GM23338 (cell line): ENCODE measurements at regions not wholly inside any gene's neighbourhood (a gene's known extent, or its start where the extent isn't known, plus 50 kb on each side); places are given as distances from the start of the nearest gene placed in this dataset.

ENCODE experiments used
- ATAC-seq: fragments of 200-7000 bp; cut with Tn5 transposase; 3 replicates; pipeline ENCODE4 v1.9.1; 2020
- DNase-seq: peaks from one replicate; pipeline ENCODE4 v3.0.0-alpha.2; 2015; ENCODE audit warnings: low spot score
- H2AFZ ChIP-seq: fragments of 200-600 bp; sonication (generic); 2 replicates; pipeline ENCODE4 v1.8.0; 2016; ENCODE audit warnings: antibody characterized with exemption, mild to moderate bottlenecking, moderate library complexity
- H3F3A ChIP-seq: fragments of 200-600 bp; sonication (generic); replicated peaks from 2 replicates; pipeline ENCODE4 v1.8.0; 2017; ENCODE audit warnings: antibody characterized with exemption, mixed run types, low read depth
- H3K27ac ChIP-seq: fragments of 200-600 bp; sonication (generic); 2 replicates; pipeline ENCODE4 v1.6.1; 2016; ENCODE audit warnings: low read depth
- H3K27me3 ChIP-seq: fragments of 200-600 bp; sonication (generic); 2 replicates; pipeline ENCODE4 v1.8.0; 2016; ENCODE audit warnings: mild to moderate bottlenecking, mixed run types, moderate library complexity; ENCODE audit not compliant: insufficient read depth
- H3K36me3 ChIP-seq: fragments of 200-600 bp; sonication (generic); 2 replicates; pipeline ENCODE4 v1.8.0; 2016; ENCODE audit warnings: mild to moderate bottlenecking; ENCODE audit not compliant: insufficient read depth
- H3K4me1 ChIP-seq: fragments of 200-600 bp; sonication (generic); 2 replicates; pipeline ENCODE4 v1.8.0; 2016; ENCODE audit warnings: mild to moderate bottlenecking, moderate library complexity; ENCODE audit not compliant: insufficient read depth
- H3K4me2 ChIP-seq: fragments of 200-600 bp; sonication (generic); 2 replicates; pipeline ENCODE4 v1.7.1; 2017; ENCODE audit warnings: mixed run types
- H3K4me3 ChIP-seq: fragments of 200-600 bp; sonication (generic); 2 replicates; pipeline ENCODE4 v1.6.1; 2016; ENCODE audit warnings: mixed run types
- H3K79me2 ChIP-seq: fragments of 200-600 bp; sonication (generic); replicated peaks from 2 replicates; pipeline ENCODE4 v1.8.0; 2017; ENCODE audit warnings: mild to moderate bottlenecking; ENCODE audit not compliant: insufficient read depth
- H3K9me2 ChIP-seq: fragments of 200-600 bp; sonication (generic); 2 replicates; pipeline ENCODE4 v1.8.0; 2017; ENCODE audit not compliant: insufficient read depth
- H4K20me1 ChIP-seq: fragments of 200-600 bp; sonication (generic); replicated peaks from 2 replicates; pipeline ENCODE4 v1.8.0; 2017; ENCODE audit warnings: mild to moderate bottlenecking; ENCODE audit not compliant: insufficient read depth
- H3K27ac Mint-ChIP-seq: 2 replicates; pipeline ENCODE4 v1.8.0; 2020; ENCODE audit warnings: inconsistent platforms, mild to moderate bottlenecking, moderate library complexity, mixed read lengths
- H3K27me3 Mint-ChIP-seq: 3 replicates; pipeline ENCODE4 v1.8.0; 2022; ENCODE audit warnings: low read depth, mild to moderate bottlenecking, moderate library complexity, mixed read lengths, inconsistent platforms; ENCODE audit not compliant: insufficient read depth, poor library complexity
- H3K36me3 Mint-ChIP-seq: 3 replicates; pipeline ENCODE4 v1.8.0; 2021; ENCODE audit warnings: low read depth, mild to moderate bottlenecking, inconsistent platforms, moderate library complexity, mixed read lengths
- H3K4me1 Mint-ChIP-seq: 3 replicates; pipeline ENCODE4 v1.8.0; 2020; ENCODE audit warnings: mild to moderate bottlenecking, inconsistent platforms, mixed read lengths
- H3K4me3 Mint-ChIP-seq: 3 replicates; pipeline ENCODE4 v1.8.0; 2021; ENCODE audit warnings: moderate library complexity, mild to moderate bottlenecking, inconsistent platforms, mixed read lengths
- H3K9me3 Mint-ChIP-seq: 3 replicates; pipeline ENCODE4 v1.8.0; 2020; ENCODE audit warnings: moderate library complexity, mild to moderate bottlenecking, inconsistent platforms, mixed read lengths
- NANOG ChIP-seq: IDR thresholded peaks from 2 replicates; pipeline ENCODE4 v1.6.1; 2016; ENCODE audit warnings: antibody characterized with exemption, borderline replicate concordance
- POLR2AphosphoS5 ChIP-seq: IDR thresholded peaks from 2 replicates; pipeline ENCODE4 v1.6.1; 2016; ENCODE audit warnings: antibody characterized with exemption, low read depth
- ZNF114 ChIP-seq: fragments of 250-450 bp; sonication (Bioruptor Pico); IDR thresholded peaks from 2 replicates; pipeline ENCODE4 v1.5.0; 2020; ENCODE audit warnings: mild to moderate bottlenecking, moderate library complexity
- ZNF331 ChIP-seq: fragments of 250-450 bp; sonication (Bioruptor Pico); IDR thresholded peaks from 2 replicates; pipeline ENCODE4 v1.5.0; 2020; ENCODE audit warnings: low read depth, mild to moderate bottlenecking, moderate library complexity
- TF ChIP-seq, protein P1 (sequence below), 2 experiments: fragments of 200-600 bp in 1 of 2; sonication (generic) in 1 of 2; conservative IDR thresholded peaks; 2 replicates each; pipeline versions ENCODE4 v1.5.1 to v1.6.1; 2016 to 2017; ENCODE audit warnings: antibody characterized with exemption in 2 of 2, low read depth in 2 of 2, mild to moderate bottlenecking in 2 of 2, moderate library complexity in 1 of 2
- TF ChIP-seq, protein P2 (sequence below): fragments of 250-450 bp; sonication (Bioruptor Pico); IDR thresholded peaks from 2 replicates; pipeline ENCODE4 v1.5.0; 2020; ENCODE audit warnings: mild to moderate bottlenecking, moderate library complexity

DNA sequence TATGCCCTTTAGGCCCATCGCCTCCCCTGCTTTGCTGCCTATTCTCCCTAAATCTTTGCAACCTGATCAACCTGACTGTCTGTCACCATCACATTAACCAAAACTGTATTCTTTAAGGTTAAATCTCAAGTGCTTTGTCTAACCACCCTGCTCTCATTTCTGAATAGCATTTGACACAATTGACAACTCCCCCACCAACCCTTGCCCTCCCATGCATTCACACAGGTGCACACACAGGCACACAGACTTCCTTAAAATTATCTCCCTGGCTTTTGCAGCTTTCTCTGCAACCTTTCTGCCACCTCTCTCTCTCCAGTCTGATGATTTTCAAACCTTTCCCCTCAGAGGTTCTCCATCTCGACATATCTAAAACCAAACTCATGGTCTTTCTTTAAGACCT, 64.6 kb upstream of the ST8SIA3 start:
- Histone ChIP-seq H4K20me1 (no peaks in the 10 kb centered on the region), H3K79me2 (no peaks in the 10 kb centered on the region)
- no peak overlapping the region for H3K4me3 Mint-ChIP-seq

More for the DNA sequence above, 64.6 kb upstream of the ST8SIA3 start:
- Histone ChIP-seq H3F3A (no peaks in the 10 kb centered on the region), H3K36me3 (no peaks in the 10 kb centered on the region), H2AFZ (no peak overlapping the region), H3K27ac (no peak overlapping the region), H3K9me2 (no peaks in the 10 kb centered on the region), H3K4me2 (no peak overlapping the region), H3K27me3 (no peaks in the 10 kb centered on the region), H3K4me1 (no peaks in the 10 kb centered on the region), H3K4me3 (no peak overlapping the region)
- TF ChIP-seq, protein P1, sequence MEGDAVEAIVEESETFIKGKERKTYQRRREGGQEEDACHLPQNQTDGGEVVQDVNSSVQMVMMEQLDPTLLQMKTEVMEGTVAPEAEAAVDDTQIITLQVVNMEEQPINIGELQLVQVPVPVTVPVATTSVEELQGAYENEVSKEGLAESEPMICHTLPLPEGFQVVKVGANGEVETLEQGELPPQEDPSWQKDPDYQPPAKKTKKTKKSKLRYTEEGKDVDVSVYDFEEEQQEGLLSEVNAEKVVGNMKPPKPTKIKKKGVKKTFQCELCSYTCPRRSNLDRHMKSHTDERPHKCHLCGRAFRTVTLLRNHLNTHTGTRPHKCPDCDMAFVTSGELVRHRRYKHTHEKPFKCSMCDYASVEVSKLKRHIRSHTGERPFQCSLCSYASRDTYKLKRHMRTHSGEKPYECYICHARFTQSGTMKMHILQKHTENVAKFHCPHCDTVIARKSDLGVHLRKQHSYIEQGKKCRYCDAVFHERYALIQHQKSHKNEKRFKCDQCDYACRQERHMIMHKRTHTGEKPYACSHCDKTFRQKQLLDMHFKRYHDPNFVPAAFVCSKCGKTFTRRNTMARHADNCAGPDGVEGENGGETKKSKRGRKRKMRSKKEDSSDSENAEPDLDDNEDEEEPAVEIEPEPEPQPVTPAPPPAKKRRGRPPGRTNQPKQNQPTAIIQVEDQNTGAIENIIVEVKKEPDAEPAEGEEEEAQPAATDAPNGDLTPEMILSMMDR (conservative IDR thresholded peaks at IDR 0.05; ENCODE audit: low read depth in 2 of 2) = no peak
- TF ChIP-seq NANOG = no peak
- no peak for TF ChIP-seq POLR2AphosphoS5
- TF ChIP-seq, protein P2, sequence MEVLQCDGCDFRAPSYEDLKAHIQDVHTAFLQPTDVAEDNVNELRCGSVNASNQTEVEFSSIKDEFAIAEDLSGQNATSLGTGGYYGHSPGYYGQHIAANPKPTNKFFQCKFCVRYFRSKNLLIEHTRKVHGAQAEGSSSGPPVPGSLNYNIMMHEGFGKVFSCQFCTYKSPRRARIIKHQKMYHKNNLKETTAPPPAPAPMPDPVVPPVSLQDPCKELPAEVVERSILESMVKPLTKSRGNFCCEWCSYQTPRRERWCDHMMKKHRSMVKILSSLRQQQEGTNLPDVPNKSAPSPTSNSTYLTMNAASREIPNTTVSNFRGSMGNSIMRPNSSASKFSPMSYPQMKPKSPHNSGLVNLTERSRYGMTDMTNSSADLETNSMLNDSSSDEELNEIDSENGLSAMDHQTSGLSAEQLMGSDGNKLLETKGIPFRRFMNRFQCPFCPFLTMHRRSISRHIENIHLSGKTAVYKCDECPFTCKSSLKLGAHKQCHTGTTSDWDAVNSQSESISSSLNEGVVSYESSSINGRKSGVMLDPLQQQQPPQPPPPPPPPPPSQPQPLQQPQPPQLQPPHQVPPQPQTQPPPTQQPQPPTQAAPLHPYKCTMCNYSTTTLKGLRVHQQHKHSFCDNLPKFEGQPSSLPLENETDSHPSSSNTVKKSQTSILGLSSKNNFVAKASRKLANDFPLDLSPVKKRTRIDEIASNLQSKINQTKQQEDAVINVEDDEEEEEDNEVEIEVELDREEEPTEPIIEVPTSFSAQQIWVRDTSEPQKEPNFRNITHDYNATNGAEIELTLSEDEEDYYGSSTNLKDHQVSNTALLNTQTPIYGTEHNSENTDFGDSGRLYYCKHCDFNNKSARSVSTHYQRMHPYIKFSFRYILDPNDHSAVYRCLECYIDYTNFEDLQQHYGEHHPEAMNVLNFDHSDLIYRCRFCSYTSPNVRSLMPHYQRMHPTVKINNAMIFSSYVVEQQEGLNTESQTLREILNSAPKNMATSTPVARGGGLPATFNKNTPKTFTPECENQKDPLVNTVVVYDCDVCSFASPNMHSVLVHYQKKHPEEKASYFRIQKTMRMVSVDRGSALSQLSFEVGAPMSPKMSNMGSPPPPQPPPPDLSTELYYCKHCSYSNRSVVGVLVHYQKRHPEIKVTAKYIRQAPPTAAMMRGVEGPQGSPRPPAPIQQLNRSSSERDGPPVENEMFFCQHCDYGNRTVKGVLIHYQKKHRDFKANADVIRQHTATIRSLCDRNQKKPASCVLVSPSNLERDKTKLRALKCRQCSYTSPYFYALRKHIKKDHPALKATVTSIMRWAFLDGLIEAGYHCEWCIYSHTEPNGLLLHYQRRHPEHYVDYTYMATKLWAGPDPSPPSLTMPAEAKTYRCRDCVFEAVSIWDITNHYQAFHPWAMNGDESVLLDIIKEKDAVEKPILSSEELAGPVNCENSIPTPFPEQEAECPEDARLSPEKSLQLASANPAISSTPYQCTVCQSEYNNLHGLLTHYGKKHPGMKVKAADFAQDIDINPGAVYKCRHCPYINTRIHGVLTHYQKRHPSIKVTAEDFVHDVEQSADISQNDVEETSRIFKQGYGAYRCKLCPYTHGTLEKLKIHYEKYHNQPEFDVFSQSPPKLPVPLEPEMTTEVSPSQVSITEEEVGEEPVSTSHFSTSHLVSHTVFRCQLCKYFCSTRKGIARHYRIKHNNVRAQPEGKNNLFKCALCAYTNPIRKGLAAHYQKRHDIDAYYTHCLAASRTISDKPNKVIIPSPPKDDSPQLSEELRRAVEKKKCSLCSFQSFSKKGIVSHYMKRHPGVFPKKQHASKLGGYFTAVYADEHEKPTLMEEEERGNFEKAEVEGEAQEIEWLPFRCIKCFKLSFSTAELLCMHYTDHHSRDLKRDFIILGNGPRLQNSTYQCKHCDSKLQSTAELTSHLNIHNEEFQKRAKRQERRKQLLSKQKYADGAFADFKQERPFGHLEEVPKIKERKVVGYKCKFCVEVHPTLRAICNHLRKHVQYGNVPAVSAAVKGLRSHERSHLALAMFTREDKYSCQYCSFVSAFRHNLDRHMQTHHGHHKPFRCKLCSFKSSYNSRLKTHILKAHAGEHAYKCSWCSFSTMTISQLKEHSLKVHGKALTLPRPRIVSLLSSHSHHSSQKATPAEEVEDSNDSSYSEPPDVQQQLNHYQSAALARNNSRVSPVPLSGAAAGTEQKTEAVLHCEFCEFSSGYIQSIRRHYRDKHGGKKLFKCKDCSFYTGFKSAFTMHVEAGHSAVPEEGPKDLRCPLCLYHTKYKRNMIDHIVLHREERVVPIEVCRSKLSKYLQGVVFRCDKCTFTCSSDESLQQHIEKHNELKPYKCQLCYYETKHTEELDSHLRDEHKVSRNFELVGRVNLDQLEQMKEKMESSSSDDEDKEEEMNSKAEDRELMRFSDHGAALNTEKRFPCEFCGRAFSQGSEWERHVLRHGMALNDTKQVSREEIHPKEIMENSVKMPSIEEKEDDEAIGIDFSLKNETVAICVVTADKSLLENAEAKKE (CRISPR knock-in tag) = no peak
- TF ChIP-seq ZNF114 (CRISPR knock-in tag) = no peak
- no peak for TF ChIP-seq ZNF331
- Mint-ChIP-seq H3K4me1 (no peaks in the 10 kb centered on the region), H3K27me3 (peaks cover 5% of the 10 kb centered on the region), H3K36me3 (no peaks in the 10 kb centered on the region), H3K27ac (no peak overlapping the region), H3K9me3 (peaks cover 6% of the 10 kb centered on the region)
- DNase-seq (no peak), ATAC-seq (no peak)
